ENCODE measurements at regions not wholly inside any gene's neighbourhood (a gene's known extent, or its start where the extent isn't known, plus 50 kb on each side); places are given as distances from the start of the nearest gene placed in this dataset.

- no peak for TF ChIP-seq CTCF (IDR thresholded peaks at IDR 0.05)
- TF ChIP-seq POLR2A (IDR thresholded peaks at IDR 0.05; ENCODE audit: low read depth): no peak
These were observed 216.1 kb downstream of the ACTL7B start for GRCh38 chr9:108639696-108640095.
